H9 (cell line): ENCODE measurements at regions not wholly inside any gene's neighbourhood (a gene's known extent, or its start where the extent isn't known, plus 50 kb on each side); places are given as distances from the start of the nearest gene placed in this dataset.

ENCODE experiments used
- DNase-seq: peaks from one replicate; pipeline ENCODE4 v3.0.0-alpha.2; 2017
- H2AFZ ChIP-seq: one replicate; pipeline ENCODE4 v1.6.1; 2013; ENCODE audit warnings: mild to moderate bottlenecking, low read length, control low read depth, moderate library complexity
- H2AK5ac ChIP-seq: 2 replicates; pipeline ENCODE4 v1.6.1; 2013; ENCODE audit warnings: low read length, control low read depth, mixed read lengths; ENCODE audit not compliant: insufficient read length
- H2BK120ac ChIP-seq: one replicate; pipeline ENCODE4 v1.6.1; 2013; ENCODE audit warnings: low read depth, mild to moderate bottlenecking, low read length, control low read depth, inconsistent platforms; ENCODE audit not compliant: poor library complexity, severe bottlenecking
- H2BK12ac ChIP-seq: 2 replicates; pipeline ENCODE4 v1.6.1; 2013; ENCODE audit warnings: low read length, control low read depth, mixed read lengths, low read depth; ENCODE audit not compliant: insufficient read length
- H2BK15ac ChIP-seq: 2 replicates; pipeline ENCODE4 v1.6.1; 2013; ENCODE audit warnings: low read depth, low read length, control low read depth
- H2BK20ac ChIP-seq: one replicate; pipeline ENCODE4 v1.6.1; 2013; ENCODE audit warnings: low read depth, mild to moderate bottlenecking, low read length, control low read depth, inconsistent platforms; ENCODE audit not compliant: poor library complexity, severe bottlenecking
- H2BK5ac ChIP-seq: 2 replicates; pipeline ENCODE4 v1.6.1; 2013; ENCODE audit warnings: low read length, control low read depth, mixed read lengths; ENCODE audit not compliant: insufficient read length
- H3K14ac ChIP-seq: 2 replicates; pipeline ENCODE4 v1.6.1; 2013; ENCODE audit warnings: low read length, control low read depth; ENCODE audit not compliant: insufficient read depth
- H3K18ac ChIP-seq: 2 replicates; pipeline ENCODE4 v1.6.1; 2013; ENCODE audit warnings: low read depth, mild to moderate bottlenecking, mixed read lengths, low read length, control low read depth; ENCODE audit not compliant: insufficient read length
- H3K23ac ChIP-seq: 2 replicates; pipeline ENCODE4 v1.6.1; 2013; ENCODE audit warnings: low read length, control low read depth, mixed read lengths, low read depth; ENCODE audit not compliant: insufficient read length
- H3K23me2 ChIP-seq: 2 replicates; pipeline ENCODE4 v1.6.1; 2013; ENCODE audit warnings: low read depth, mild to moderate bottlenecking, mixed read lengths, low read length, control low read depth; ENCODE audit not compliant: insufficient read length, poor library complexity, severe bottlenecking
- H3K27ac ChIP-seq: 2 replicates; pipeline ENCODE4 v1.5.1; 2013; ENCODE audit warnings: low read length, control low read depth, mixed read lengths, low read depth; ENCODE audit not compliant: insufficient read length
- H3K27me3 ChIP-seq: 2 replicates; pipeline ENCODE4 v1.6.1; 2013; ENCODE audit warnings: low read length, control low read depth, inconsistent platforms; ENCODE audit not compliant: insufficient read depth
- H3K4ac ChIP-seq: 2 replicates; pipeline ENCODE4 v1.6.1; 2013; ENCODE audit warnings: low read depth, mild to moderate bottlenecking, control low read depth, inconsistent platforms, low read length, moderate library complexity
- H3K4me1 ChIP-seq: 2 replicates; pipeline ENCODE4 v1.6.1; 2013; ENCODE audit warnings: low read length, control low read depth, inconsistent platforms; ENCODE audit not compliant: insufficient read depth
- H3K4me2 ChIP-seq: 2 replicates; pipeline ENCODE4 v1.6.1; 2013; ENCODE audit warnings: low read length, control low read depth, mixed read lengths; ENCODE audit not compliant: insufficient read length, insufficient read depth
- H3K56ac ChIP-seq: 2 replicates; pipeline ENCODE4 v1.6.1; 2013; ENCODE audit warnings: low read depth, mild to moderate bottlenecking, mixed read lengths, low read length, control low read depth; ENCODE audit not compliant: insufficient read length
- H3K79me1 ChIP-seq: 2 replicates; pipeline ENCODE4 v1.6.1; 2013; ENCODE audit warnings: low read depth, mild to moderate bottlenecking, moderate library complexity, low read length, control low read depth, inconsistent platforms; ENCODE audit not compliant: insufficient read depth, poor library complexity, severe bottlenecking
- H3K79me2 ChIP-seq: 2 replicates; pipeline ENCODE4 v1.6.1; 2013; ENCODE audit warnings: low read length, control low read depth, inconsistent platforms; ENCODE audit not compliant: insufficient read depth
- H3K9ac ChIP-seq: 2 replicates; pipeline ENCODE4 v1.6.1; 2013; ENCODE audit warnings: low read length, control low read depth, mixed read lengths; ENCODE audit not compliant: insufficient read length; ENCODE audit errors: extremely low read depth
- H3K9me3 ChIP-seq: one replicate; pipeline ENCODE4 v1.6.1; 2013; ENCODE audit warnings: low read depth, low read length, inconsistent platforms; ENCODE audit not compliant: control insufficient read depth
- H3T11ph ChIP-seq: one replicate; pipeline ENCODE4 v1.6.1; 2013; ENCODE audit warnings: mild to moderate bottlenecking, low read length, control low read depth, inconsistent platforms
- H4K20me1 ChIP-seq: one replicate; pipeline ENCODE4 v1.6.1; 2013; ENCODE audit not compliant: control insufficient read depth, insufficient read length, insufficient read depth
- H4K5ac ChIP-seq: 2 replicates; pipeline ENCODE4 v1.6.1; 2013; ENCODE audit warnings: low read depth, mild to moderate bottlenecking, mixed read lengths, low read length, control low read depth; ENCODE audit not compliant: insufficient read length
- H4K8ac ChIP-seq: replicated peaks from 2 replicates; pipeline ENCODE4 v1.6.1; 2013; ENCODE audit warnings: low read length, control low read depth, mixed read lengths, low read depth; ENCODE audit not compliant: insufficient read length
- H4K91ac ChIP-seq: 2 replicates; pipeline ENCODE4 v1.6.1; 2013; ENCODE audit warnings: low read depth, mild to moderate bottlenecking, moderate library complexity, mixed read lengths, low read length, control low read depth; ENCODE audit not compliant: insufficient read length
- H3K27ac Mint-ChIP-seq, 3 experiments: 2 replicates in 2 of 3; 3 replicates in 1 of 3; pipeline ENCODE4 v1.8.0; 2020 to 2021; ENCODE audit warnings: mixed read lengths in 3 of 3, mild to moderate bottlenecking in 1 of 3, moderate library complexity in 1 of 3
- H3K27me3 Mint-ChIP-seq: 2 replicates; pipeline ENCODE4 v1.8.0; 2021; ENCODE audit warnings: low read depth, mild to moderate bottlenecking, moderate library complexity, mixed read lengths
- H3K36me3 Mint-ChIP-seq, 3 experiments: 2 replicates in 2 of 3; 3 replicates in 1 of 3; pipeline ENCODE4 v1.8.0; 2020 to 2021; ENCODE audit warnings: low read depth in 3 of 3, mixed read lengths in 3 of 3; ENCODE audit not compliant: insufficient read depth in 1 of 3
- H3K4me1 Mint-ChIP-seq, 2 experiments: 2 replicates each; pipeline ENCODE4 v1.8.0; 2020; ENCODE audit warnings: mixed read lengths in 2 of 2
- H3K4me3 Mint-ChIP-seq, 2 experiments: 2 replicates in 1 of 2; 3 replicates in 1 of 2; pipeline ENCODE4 v1.8.0; 2020 to 2021; ENCODE audit warnings: mild to moderate bottlenecking in 2 of 2, mixed read lengths in 2 of 2, moderate library complexity in 1 of 2
- H3K9me3 Mint-ChIP-seq, 2 experiments: 2 replicates in 1 of 2; 3 replicates in 1 of 2; pipeline ENCODE4 v1.8.0; 2020; ENCODE audit warnings: mild to moderate bottlenecking in 2 of 2, mixed read lengths in 2 of 2, moderate library complexity in 1 of 2
- CTCF ChIP-seq: fragments of 200-600 bp; sonication (generic); conservative IDR thresholded peaks from 3 replicates; pipeline ENCODE4 v1.8.0; 2021; ENCODE audit warnings: antibody characterized with exemption, mild to moderate bottlenecking
- WGBS: extraction: QIAGEN DNeasy Blood & Tissue Kit; methylation state at CpG from one replicate; pipeline ENCODE4 v1.1.7; 2013; ENCODE audit warnings: missing lambda C conversion rate, low lambda C conversion rate, mixed read lengths; ENCODE audit not compliant: insufficient read length; ENCODE audit errors: extremely low coverage; 5-methylcytosine and 5-hydroxymethylcytosine counted together

GRCh38 chr13:44662515-44662914 lies 86.4 kb upstream of the TSC22D1 start:
- H2BK5ac ChIP-seq, result no peak overlapping the region
- H3K18ac ChIP-seq, result no peak overlapping the region

More at GRCh38 chr13:44662515-44662914, 86.4 kb upstream of the TSC22D1 start:
- DNase-seq, result no peak
- H3K4me1 Mint-ChIP-seq, result peaks cover 25 to 27% of the 10 kb centered on the region in 2 experiments
- no peak overlapping the region for H3T11ph ChIP-seq
- no peaks in the 10 kb centered on the region for H3K79me1 ChIP-seq
- H3K9ac ChIP-seq, result no peak overlapping the region
- H4K91ac ChIP-seq, result no peak overlapping the region
- H3K56ac ChIP-seq, result no peak overlapping the region
- H3K4ac ChIP-seq, result no peak overlapping the region
- WGBS, result no CpG with 5 or more reads among the region's 3 CpGs
- H3K9me3 Mint-ChIP-seq, result no peaks in the 10 kb centered on the region
- no peaks in the 10 kb centered on the region for H4K20me1 ChIP-seq
- no peaks in the 10 kb centered on the region; the same call in 1 of the 2 replicates for H3K4me1 ChIP-seq
- H3K23me2 ChIP-seq, result no peaks in the 10 kb centered on the region
- no peak overlapping the region for H3K27ac Mint-ChIP-seq
- no peaks in the 10 kb centered on the region for H3K36me3 Mint-ChIP-seq
- H3K27me3 Mint-ChIP-seq, result peaks cover 2% of the 10 kb centered on the region
- H3K9me3 ChIP-seq, result no peaks in the 10 kb centered on the region
- no peak overlapping the region for H2BK120ac ChIP-seq
- no peak overlapping the region for H4K5ac ChIP-seq
- no peak overlapping the region for H2AFZ ChIP-seq
- H4K8ac ChIP-seq, result no peak overlapping the region
- H3K79me2 ChIP-seq, result no peaks in the 10 kb centered on the region
- H3K27ac ChIP-seq, result no peak overlapping the region
- no peak overlapping the region for H3K14ac ChIP-seq
- H3K27me3 ChIP-seq, result no peaks in the 10 kb centered on the region
- H2BK12ac ChIP-seq, result no peak overlapping the region
- H2AK5ac ChIP-seq, result no peak overlapping the region
- no peak for TF ChIP-seq CTCF
- no peak overlapping the region for H2BK15ac ChIP-seq
- H3K4me2 ChIP-seq, result no peak overlapping the region
- H2BK20ac ChIP-seq, result no peak overlapping the region
- no peak overlapping the region for H3K23ac ChIP-seq
- no peak overlapping the region for H3K4me3 Mint-ChIP-seq
